ENCODE measurements at regions not wholly inside any gene's neighbourhood (a gene's known extent, or its start where the extent isn't known, plus 50 kb on each side); places are given as distances from the start of the nearest gene placed in this dataset.

GRCh38 chr1:194600716-194601115 lies 1414.3 kb upstream of the B3GALT2 start:
- Histone ChIP-seq H3K4me3 (no peak overlapping the region), H3K27me3 (ENCODE audit: control insufficient read depth in 2 of 2, insufficient read depth in 2 of 2, low read length in 2 of 2) (no peaks in the 10 kb centered on the region), H4K20me1 (replicated peaks; ENCODE audit: control insufficient read depth, insufficient read depth, low read length) (no peaks in the 10 kb centered on the region), H3K9me1 (ENCODE audit: control insufficient read depth, insufficient read depth, low read length) (no peaks in the 10 kb centered on the region), H3K4me2 (ENCODE audit: insufficient read depth, low read length) (no peak overlapping the region), H3K9me3 (replicated peaks; ENCODE audit: control insufficient read depth, insufficient read depth, low read depth, low read length) (no peaks in the 10 kb centered on the region), H3K27ac (ENCODE audit: extremely low read depth, low read depth, low read length) (no peak overlapping the region), H3K79me2 (ENCODE audit: control insufficient read depth, insufficient read depth, low read length) (no peaks in the 10 kb centered on the region), H3K36me3 (ENCODE audit: control insufficient read depth, insufficient read depth, low read length) (no peaks in the 10 kb centered on the region), H3K9ac (ENCODE audit: insufficient read depth in 1 of 2, low read depth in 2 of 2, low read length in 2 of 2) (no peak overlapping the region), H3K4me1 (replicated peaks in 1 of 2; ENCODE audit: control insufficient read depth in 2 of 2, insufficient read depth in 2 of 2, low read length in 2 of 2) (no peaks in the 10 kb centered on the region), H2AFZ (ENCODE audit: low read depth, low read length) (no peak overlapping the region)
- TF ChIP-seq, protein P1, sequence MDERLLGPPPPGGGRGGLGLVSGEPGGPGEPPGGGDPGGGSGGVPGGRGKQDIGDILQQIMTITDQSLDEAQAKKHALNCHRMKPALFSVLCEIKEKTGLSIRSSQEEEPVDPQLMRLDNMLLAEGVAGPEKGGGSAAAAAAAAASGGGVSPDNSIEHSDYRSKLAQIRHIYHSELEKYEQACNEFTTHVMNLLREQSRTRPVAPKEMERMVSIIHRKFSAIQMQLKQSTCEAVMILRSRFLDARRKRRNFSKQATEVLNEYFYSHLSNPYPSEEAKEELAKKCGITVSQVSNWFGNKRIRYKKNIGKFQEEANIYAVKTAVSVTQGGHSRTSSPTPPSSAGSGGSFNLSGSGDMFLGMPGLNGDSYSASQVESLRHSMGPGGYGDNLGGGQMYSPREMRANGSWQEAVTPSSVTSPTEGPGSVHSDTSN (CRISPR knock-in tag; IDR thresholded peaks at IDR 0.05; ENCODE audit: low read depth), result no peak
- TF ChIP-seq, protein P1 (tag; conservative IDR thresholded peaks at IDR 0.05; ENCODE audit: low read depth), result no peak
- no peak for TF ChIP-seq TAF1 (IDR thresholded peaks at IDR 0.05; ENCODE audit: control insufficient read depth, extremely low read depth, insufficient read depth, low read length, severe bottlenecking)
- no peak for TF ChIP-seq ZBTB12 (CRISPR knock-in tag; IDR thresholded peaks at IDR 0.05)
- TF ChIP-seq, protein P2, sequence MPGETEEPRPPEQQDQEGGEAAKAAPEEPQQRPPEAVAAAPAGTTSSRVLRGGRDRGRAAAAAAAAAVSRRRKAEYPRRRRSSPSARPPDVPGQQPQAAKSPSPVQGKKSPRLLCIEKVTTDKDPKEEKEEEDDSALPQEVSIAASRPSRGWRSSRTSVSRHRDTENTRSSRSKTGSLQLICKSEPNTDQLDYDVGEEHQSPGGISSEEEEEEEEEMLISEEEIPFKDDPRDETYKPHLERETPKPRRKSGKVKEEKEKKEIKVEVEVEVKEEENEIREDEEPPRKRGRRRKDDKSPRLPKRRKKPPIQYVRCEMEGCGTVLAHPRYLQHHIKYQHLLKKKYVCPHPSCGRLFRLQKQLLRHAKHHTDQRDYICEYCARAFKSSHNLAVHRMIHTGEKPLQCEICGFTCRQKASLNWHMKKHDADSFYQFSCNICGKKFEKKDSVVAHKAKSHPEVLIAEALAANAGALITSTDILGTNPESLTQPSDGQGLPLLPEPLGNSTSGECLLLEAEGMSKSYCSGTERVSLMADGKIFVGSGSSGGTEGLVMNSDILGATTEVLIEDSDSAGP (CRISPR knock-in tag; IDR thresholded peaks at IDR 0.05), result no peak
- TF ChIP-seq NFRKB (IDR thresholded peaks at IDR 0.05; ENCODE audit: low read depth), result no peak
- no peak for TF ChIP-seq ZNF707 (CRISPR knock-in tag; conservative IDR thresholded peaks at IDR 0.05)
- no peak for TF ChIP-seq ZNF512 (tag; IDR thresholded peaks at IDR 0.05)
- no peak for TF ChIP-seq CEBPG (CRISPR knock-in tag; IDR thresholded peaks at IDR 0.05)
- no peak for TF ChIP-seq CEBPG (tag; conservative IDR thresholded peaks at IDR 0.05 in 1 of 2, IDR thresholded peaks at IDR 0.05 in 1 of 2)
- no peak for TF ChIP-seq SP2 (IDR thresholded peaks at IDR 0.05; ENCODE audit: extremely low read depth, low read depth, low read length, poor library complexity, severe bottlenecking)
- TF ChIP-seq PYGO2 (tag; IDR thresholded peaks at IDR 0.05), result no peak
- TF ChIP-seq BMI1 (IDR thresholded peaks at IDR 0.05; ENCODE audit: low read length), result no peak
- ChIA-PET CTCF (ENCODE audit: low intra/inter-chr PET ratio) (no interaction called here), POLR2A (no interaction called here)
- 0% methylated on average over 3 of the region's 3 CpGs for WGBS (ENCODE audit: insufficient coverage, low coverage, missing lambda C conversion rate)
- in situ Hi-C loops (cut with MboI), result no loop called here
- ATAC-seq (no peak), FAIRE-seq (no peak), DNase-seq (ENCODE audit: extremely low read depth in 1 of 4, low spot score in 3 of 4) (no peak)
- intact Hi-C loops (cut with micrococcal nuclease), result no loop called here
- no TSS peak for BruUV-seq (replicated peaks)

Data from K562 (cell line).